ENCODE measurements at regions not wholly inside any gene's neighbourhood (a gene's known extent, or its start where the extent isn't known, plus 50 kb on each side); places are given as distances from the start of the nearest gene placed in this dataset.

GRCh38 chr11:128201801-128202200, 385.6 kb downstream of the ETS1 start:
- Histone ChIP-seq H3K9me3 (ENCODE audit: low read depth, low read length) (no peaks in the 10 kb centered on the region), H3K4me3 (ENCODE audit: low read length) (no peak overlapping the region), H3K27me3 (ENCODE audit: insufficient read depth, low read length) (no peaks in the 10 kb centered on the region), H3K4me1 (ENCODE audit: insufficient read depth, low read length) (peaks cover 4% of the 10 kb centered on the region)

DNA sequence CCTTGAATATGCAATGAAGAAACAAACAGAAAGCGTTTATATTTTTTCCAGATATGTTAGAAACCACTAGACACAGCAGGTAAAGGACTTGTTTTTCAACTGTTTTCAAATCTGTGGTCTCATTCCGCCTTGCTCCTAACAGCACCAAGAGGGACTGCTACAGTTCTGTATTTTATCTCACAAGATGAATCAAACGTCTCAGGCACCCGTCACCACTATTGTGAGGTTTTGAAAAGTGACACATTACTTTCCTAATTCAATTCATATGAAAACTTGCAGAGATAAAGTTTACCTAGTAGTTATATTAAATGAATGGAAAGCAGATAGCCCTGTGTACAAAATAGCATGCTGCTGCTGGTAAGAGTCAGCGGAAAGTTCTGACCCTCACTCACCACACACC, 386.3 kb downstream of the ETS1 start:
- no peaks in the 10 kb centered on the region for H3K9me3 ChIP-seq (ENCODE audit: low read depth, low read length)
- H3K27me3 ChIP-seq (ENCODE audit: insufficient read depth, low read length) = no peaks in the 10 kb centered on the region
- H3K4me1 ChIP-seq (ENCODE audit: insufficient read depth, low read length) = peaks cover 4% of the 10 kb centered on the region
- no peak overlapping the region for H3K4me3 ChIP-seq (ENCODE audit: low read length)

- no peak overlapping the region for H3K4me3 ChIP-seq (ENCODE audit: low read length)
- H3K27me3 ChIP-seq (ENCODE audit: insufficient read depth, low read length) = no peaks in the 10 kb centered on the region
- peaks cover 5% of the 10 kb centered on the region for H3K4me1 ChIP-seq (ENCODE audit: insufficient read depth, low read length)
- H3K9me3 ChIP-seq (ENCODE audit: low read depth, low read length) = no peaks in the 10 kb centered on the region
These were observed 386.9 kb downstream of the ETS1 start for GRCh38 chr11:128200467-128200866.

GRCh38 chr11:128198216-128198772, 389.1 kb downstream of the ETS1 start:
- no peaks in the 10 kb centered on the region for H3K27me3 ChIP-seq (ENCODE audit: insufficient read depth, low read length)
- H3K9me3 ChIP-seq (ENCODE audit: low read depth, low read length) = no peaks in the 10 kb centered on the region
- no peak overlapping the region for H3K4me3 ChIP-seq (ENCODE audit: low read length)
- peaks cover 23% of the 10 kb centered on the region for H3K4me1 ChIP-seq (ENCODE audit: insufficient read depth, low read length)

DNA sequence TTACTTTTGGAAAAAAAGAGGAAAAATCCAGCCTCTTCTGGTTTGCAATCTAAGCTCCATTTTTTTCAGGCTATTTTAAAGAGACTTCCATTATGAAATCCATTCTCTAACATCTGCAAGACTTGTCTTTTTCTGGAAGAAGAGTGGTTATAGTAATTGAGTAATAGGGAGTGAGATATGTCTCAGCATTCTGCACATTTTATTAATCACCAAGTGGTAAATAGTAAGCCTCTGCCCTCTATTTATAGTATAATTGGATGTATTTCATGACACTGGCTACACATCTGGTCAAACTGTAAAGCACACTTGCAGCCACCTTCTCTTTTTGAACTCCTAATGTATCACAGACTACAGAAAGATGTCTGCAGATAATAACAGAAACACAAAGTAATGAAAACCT, 391.1 kb downstream of the ETS1 start:
- no peak overlapping the region for H3K4me3 ChIP-seq (ENCODE audit: low read length)
- no peaks in the 10 kb centered on the region for H3K9me3 ChIP-seq (ENCODE audit: low read depth, low read length)
- no peaks in the 10 kb centered on the region for H3K27me3 ChIP-seq (ENCODE audit: insufficient read depth, low read length)
- peaks cover 23% of the 10 kb centered on the region for H3K4me1 ChIP-seq (ENCODE audit: insufficient read depth, low read length)

GRCh38 chr11:128195756-128196155, 391.6 kb downstream of the ETS1 start:
- peaks cover 26% of the 10 kb centered on the region for H3K4me1 ChIP-seq (ENCODE audit: insufficient read depth, low read length)
- H3K9me3 ChIP-seq (ENCODE audit: low read depth, low read length) = no peaks in the 10 kb centered on the region
- no peaks in the 10 kb centered on the region for H3K27me3 ChIP-seq (ENCODE audit: insufficient read depth, low read length)
- no peak overlapping the region for H3K4me3 ChIP-seq (ENCODE audit: low read length)

DNA sequence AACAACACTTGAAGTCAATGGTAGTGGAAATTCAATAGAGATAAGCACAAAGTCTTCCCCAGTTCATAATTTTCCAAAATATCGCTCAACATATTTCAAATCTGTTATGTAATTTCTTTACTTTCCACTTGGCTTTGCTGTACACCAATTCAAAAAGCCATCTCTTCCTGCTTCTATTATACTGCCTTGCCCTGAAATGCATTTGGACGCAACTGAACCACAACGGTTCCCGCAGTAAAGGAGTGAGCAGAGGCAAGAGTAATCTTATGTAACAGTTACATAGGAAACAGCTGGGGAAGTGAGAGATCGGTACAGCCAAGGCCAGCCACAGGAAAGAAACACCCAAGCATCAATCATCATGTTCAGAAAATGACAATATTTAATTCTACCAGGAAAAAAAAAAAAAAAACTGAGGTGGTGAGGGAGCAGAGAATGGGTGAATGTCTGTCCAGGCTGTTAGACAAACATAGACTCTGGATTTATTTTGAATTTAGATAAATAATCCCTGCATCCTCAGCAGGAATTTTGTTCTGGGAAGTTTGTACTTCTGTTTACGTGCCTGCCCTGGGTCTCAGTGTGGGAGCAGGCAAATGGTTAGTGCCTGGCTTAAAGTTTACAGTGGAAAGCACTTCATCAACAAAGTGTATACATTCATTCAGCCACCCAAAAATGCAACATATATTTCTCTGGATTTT, 392.2 kb downstream of the ETS1 start:
- Histone ChIP-seq H3K27me3 (ENCODE audit: insufficient read depth, low read length) (no peaks in the 10 kb centered on the region), H3K4me3 (ENCODE audit: low read length) (no peak overlapping the region), H3K4me1 (ENCODE audit: insufficient read depth, low read length) (peaks cover 28% of the 10 kb centered on the region), H3K9me3 (ENCODE audit: low read depth, low read length) (no peaks in the 10 kb centered on the region)

DNA sequence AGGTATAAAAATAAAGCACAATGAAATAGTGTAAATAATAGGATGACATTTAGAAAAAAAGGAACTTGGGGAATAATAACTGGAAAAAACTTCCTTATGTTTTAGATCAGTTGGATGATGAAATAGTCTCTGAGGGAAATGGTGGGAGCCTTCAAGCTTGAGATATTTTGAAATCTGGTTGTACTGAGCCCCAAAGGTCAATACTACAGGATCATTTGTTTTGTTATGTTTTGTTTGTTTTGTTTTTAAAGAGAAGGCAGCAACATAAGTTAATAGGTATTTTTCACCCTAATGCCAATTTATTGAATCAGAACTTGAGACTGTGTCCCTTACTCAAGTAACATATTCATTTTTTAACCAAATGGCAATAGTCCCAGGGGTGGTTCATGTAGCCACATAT, 393.1 kb downstream of the ETS1 start:
- peaks cover 28% of the 10 kb centered on the region for H3K4me1 ChIP-seq (ENCODE audit: insufficient read depth, low read length)
- no peak overlapping the region for H3K4me3 ChIP-seq (ENCODE audit: low read length)
- H3K27me3 ChIP-seq (ENCODE audit: insufficient read depth, low read length) = no peaks in the 10 kb centered on the region
- no peaks in the 10 kb centered on the region for H3K9me3 ChIP-seq (ENCODE audit: low read depth, low read length)

DNA sequence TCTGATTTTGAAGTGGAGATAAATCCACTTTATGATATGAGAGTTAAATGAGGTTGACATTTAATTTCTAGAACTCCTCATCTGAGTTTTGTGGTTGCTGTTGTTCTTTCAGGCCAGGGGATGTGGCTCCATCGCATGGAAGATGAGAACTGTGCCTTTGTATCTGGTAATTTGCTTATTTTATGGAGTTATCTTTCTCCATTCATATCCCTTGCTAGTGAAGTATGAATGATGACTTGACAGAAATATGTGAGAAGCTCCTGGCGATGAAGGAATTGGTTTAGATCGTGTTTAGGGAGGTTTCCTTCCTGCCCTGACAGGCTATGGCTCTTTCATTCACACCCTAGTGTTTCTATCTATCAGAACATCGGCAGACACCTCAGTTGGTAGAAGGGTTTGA, 393.7 kb downstream of the ETS1 start:
- H3K4me1 ChIP-seq (ENCODE audit: insufficient read depth, low read length) = peaks cover 28% of the 10 kb centered on the region
- H3K4me3 ChIP-seq (ENCODE audit: low read length) = no peak overlapping the region
- no peaks in the 10 kb centered on the region for H3K9me3 ChIP-seq (ENCODE audit: low read depth, low read length)
- no peaks in the 10 kb centered on the region for H3K27me3 ChIP-seq (ENCODE audit: insufficient read depth, low read length)

GRCh38 chr11:128190312-128190711, 397.0 kb downstream of the ETS1 start:
- no peak overlapping the region for H3K4me3 ChIP-seq (ENCODE audit: low read length)
- peaks cover 26% of the 10 kb centered on the region for H3K4me1 ChIP-seq (ENCODE audit: insufficient read depth, low read length)
- H3K27me3 ChIP-seq (ENCODE audit: insufficient read depth, low read length) = no peaks in the 10 kb centered on the region
- no peaks in the 10 kb centered on the region for H3K9me3 ChIP-seq (ENCODE audit: low read depth, low read length)

DNA sequence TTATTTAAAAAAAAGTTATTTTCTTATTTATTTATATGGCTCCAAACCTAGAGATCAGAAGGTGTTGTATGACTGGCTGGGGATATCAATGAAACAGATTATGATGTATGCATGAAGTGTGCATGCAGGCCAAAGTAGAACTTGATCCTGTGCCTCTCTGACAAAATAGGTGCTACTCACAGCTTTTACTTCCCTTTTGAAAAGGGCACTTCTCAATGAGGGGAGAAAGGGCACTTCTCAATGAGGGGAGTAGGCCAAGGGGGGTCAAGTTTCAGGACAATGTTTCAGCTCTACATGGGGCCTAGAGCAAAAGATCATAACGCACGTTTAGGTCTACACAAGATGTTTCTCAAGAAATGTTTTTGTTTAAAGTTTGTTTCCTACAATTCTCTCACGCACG, 397.5 kb downstream of the ETS1 start:
- Histone ChIP-seq H3K4me3 (ENCODE audit: low read length) (no peak overlapping the region), H3K9me3 (ENCODE audit: low read depth, low read length) (no peaks in the 10 kb centered on the region), H3K27me3 (ENCODE audit: insufficient read depth, low read length) (no peaks in the 10 kb centered on the region), H3K4me1 (ENCODE audit: insufficient read depth, low read length) (peaks cover 21% of the 10 kb centered on the region)

DNA sequence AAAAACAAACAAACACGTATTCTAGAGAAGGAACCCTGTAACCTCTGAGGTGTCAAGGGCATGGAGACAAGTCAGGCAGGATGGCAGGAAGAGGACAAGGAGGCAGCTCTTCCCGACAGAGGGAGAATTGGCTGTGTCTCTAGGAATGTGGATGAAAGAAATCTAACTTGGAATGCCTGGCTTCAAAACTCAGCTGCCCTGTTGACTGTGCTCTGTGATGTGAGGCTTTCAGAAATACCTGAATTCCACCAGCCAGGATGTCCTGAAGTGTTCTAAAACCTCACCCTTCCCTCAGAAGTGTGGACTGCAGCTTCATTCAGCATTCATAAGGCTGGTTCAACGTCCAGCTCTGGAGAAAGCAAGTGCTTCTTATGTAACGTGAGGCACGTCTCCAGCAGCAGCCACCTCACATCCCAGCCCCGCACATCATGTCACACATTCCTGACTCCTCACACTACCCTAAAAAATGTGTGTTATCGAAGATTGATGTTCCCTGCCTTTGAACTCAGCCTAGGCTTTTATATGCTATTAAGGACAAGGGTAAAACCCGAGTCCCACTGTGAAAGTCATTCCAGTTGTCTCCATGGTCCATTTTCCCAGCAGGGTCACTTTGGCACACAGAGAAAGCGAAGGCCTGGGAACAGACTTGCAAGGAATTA, 398.9 kb downstream of the ETS1 start:
- Histone ChIP-seq H3K4me1 (ENCODE audit: insufficient read depth, low read length) (peaks cover 9% of the 10 kb centered on the region), H3K4me3 (ENCODE audit: low read length) (no peak overlapping the region), H3K9me3 (ENCODE audit: low read depth, low read length) (no peaks in the 10 kb centered on the region), H3K27me3 (ENCODE audit: insufficient read depth, low read length) (no peaks in the 10 kb centered on the region)

- Histone ChIP-seq H3K4me3 (ENCODE audit: low read length) (no peak overlapping the region), H3K9me3 (ENCODE audit: low read depth, low read length) (no peaks in the 10 kb centered on the region), H3K27me3 (ENCODE audit: insufficient read depth, low read length) (no peaks in the 10 kb centered on the region), H3K4me1 (ENCODE audit: insufficient read depth, low read length) (peaks cover 9% of the 10 kb centered on the region)
These were observed 399.5 kb downstream of the ETS1 start for GRCh38 chr11:128187835-128188234.

DNA sequence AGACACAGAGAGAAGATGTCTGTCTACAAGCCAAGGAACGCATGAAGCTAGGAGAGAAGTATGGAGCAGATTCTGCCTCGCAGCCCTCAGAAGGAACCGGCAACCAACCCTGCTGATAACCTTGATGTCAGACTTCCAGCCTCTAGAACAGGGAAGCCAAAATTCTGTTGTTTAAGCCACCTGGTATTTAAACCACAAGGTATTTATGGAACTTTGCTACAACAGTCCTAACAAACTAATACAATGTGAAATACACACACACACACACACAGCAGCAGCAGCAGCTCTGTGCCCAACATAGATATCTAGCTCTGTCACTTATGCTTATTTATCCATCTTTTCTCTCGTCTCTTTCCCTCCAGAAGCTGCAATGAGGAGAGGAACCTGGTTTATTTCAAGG, 400.0 kb downstream of the ETS1 start:
- no peak overlapping the region for H3K4me3 ChIP-seq (ENCODE audit: low read length)
- H3K9me3 ChIP-seq (ENCODE audit: low read depth, low read length) = no peaks in the 10 kb centered on the region
- peaks cover 9% of the 10 kb centered on the region for H3K4me1 ChIP-seq (ENCODE audit: insufficient read depth, low read length)
- H3K27me3 ChIP-seq (ENCODE audit: insufficient read depth, low read length) = no peaks in the 10 kb centered on the region

- no peaks in the 10 kb centered on the region for H3K9me3 ChIP-seq (ENCODE audit: low read depth, low read length)
- no peaks in the 10 kb centered on the region for H3K4me1 ChIP-seq (ENCODE audit: insufficient read depth, low read length)
- H3K4me3 ChIP-seq (ENCODE audit: low read length) = no peak overlapping the region
- no peaks in the 10 kb centered on the region for H3K27me3 ChIP-seq (ENCODE audit: insufficient read depth, low read length)
These were observed 402.4 kb downstream of the ETS1 start for GRCh38 chr11:128184981-128185380.

- no peaks in the 10 kb centered on the region for H3K4me1 ChIP-seq (ENCODE audit: insufficient read depth, low read length)
- no peaks in the 10 kb centered on the region for H3K27me3 ChIP-seq (ENCODE audit: insufficient read depth, low read length)
- H3K4me3 ChIP-seq (ENCODE audit: low read length) = no peak overlapping the region
- no peaks in the 10 kb centered on the region for H3K9me3 ChIP-seq (ENCODE audit: low read depth, low read length)
These were observed 404.5 kb downstream of the ETS1 start for GRCh38 chr11:128182844-128183243.

Measured in mononuclear cell (primary cell).